ENCODE measurements at regions not wholly inside any gene's neighbourhood (a gene's known extent, or its start where the extent isn't known, plus 50 kb on each side); places are given as distances from the start of the nearest gene placed in this dataset.
A peak's percentile ranks its signal among the peaks of the same experiment; 100 is the strongest.

GRCh38 chr13:84497613-84498012 lies 615.3 kb upstream of the SLITRK1 start:
- no peak for DNase-seq

GRCh38 chr13:84491952-84492351 lies 609.7 kb upstream of the SLITRK1 start:
- no peak for DNase-seq

GRCh38 chr13:84487752-84488151 lies 605.5 kb upstream of the SLITRK1 start:
- DNase-seq, result no peak

GRCh38 chr13:84481958-84482357 lies 599.7 kb upstream of the SLITRK1 start:
- peak; percentile 47 for DNase-seq

GRCh38 chr13:84479656-84480055 lies 597.4 kb upstream of the SLITRK1 start:
- DNase-seq, result no peak

GRCh38 chr13:84470528-84470927 lies 588.3 kb upstream of the SLITRK1 start:
- no peak for DNase-seq

GRCh38 chr13:84466461-84466860 lies 584.2 kb upstream of the SLITRK1 start:
- no peak for DNase-seq

- DNase-seq, result no peak
Observed at GRCh38 chr13:84460989-84461388, 578.7 kb upstream of the SLITRK1 start.

GRCh38 chr13:84455143-84455905 lies 573.0 kb upstream of the SLITRK1 start:
- DNase-seq, result no peak

GRCh38 chr13:84447640-84447978 lies 565.3 kb upstream of the SLITRK1 start:
- no peak for DNase-seq

- no peak for DNase-seq
Observed at GRCh38 chr13:84446972-84447639, 564.8 kb upstream of the SLITRK1 start.

- DNase-seq, result no peak
Observed at GRCh38 chr13:84445776-84446175, 563.5 kb upstream of the SLITRK1 start.

GRCh38 chr13:84443463-84443862 lies 561.2 kb upstream of the SLITRK1 start:
- no peak for DNase-seq

GRCh38 chr13:84439108-84439507 lies 556.8 kb upstream of the SLITRK1 start:
- no peak for DNase-seq

- DNase-seq, result peak; percentile 18
Observed at GRCh38 chr13:84433024-84433423, 550.8 kb upstream of the SLITRK1 start.

- DNase-seq, result peak; percentile 15
Observed at GRCh38 chr13:84431646-84432045, 549.4 kb upstream of the SLITRK1 start.

GRCh38 chr13:84430446-84430845 lies 548.2 kb upstream of the SLITRK1 start:
- peak; percentile 49 for DNase-seq

GRCh38 chr13:84430015-84430414 lies 547.7 kb upstream of the SLITRK1 start:
- DNase-seq, result peak; percentile 67

GRCh38 chr13:84418041-84418440 lies 535.8 kb upstream of the SLITRK1 start:
- no peak for DNase-seq

GRCh38 chr13:84417416-84417815 lies 535.1 kb upstream of the SLITRK1 start:
- DNase-seq, result no peak

- DNase-seq, result no peak
Observed at GRCh38 chr13:84413016-84413415, 530.7 kb upstream of the SLITRK1 start.

GRCh38 chr13:84405286-84405685 lies 523.0 kb upstream of the SLITRK1 start:
- no peak for DNase-seq

GRCh38 chr13:84400706-84401105 lies 518.4 kb upstream of the SLITRK1 start:
- peak; percentile 57 for DNase-seq

GRCh38 chr13:84399320-84400085 lies 517.2 kb upstream of the SLITRK1 start:
- no peak for DNase-seq
